GM12891 (cell line): ENCODE measurements at regions not wholly inside any gene's neighbourhood (a gene's known extent, or its start where the extent isn't known, plus 50 kb on each side); places are given as distances from the start of the nearest gene placed in this dataset.

ENCODE experiments used
- DNase-seq: peaks from one replicate; pipeline ENCODE4 v3.0.0; 2011; ENCODE audit warnings: low spot score; ENCODE audit not compliant: insufficient read length
- FAIRE-seq: peaks from 2 replicates; lab custom pipeline; 2011; peaks lifted over from hg19 to GRCh38; lab: Jason Lieb, UNC
- PAX5 ChIP-seq: IDR thresholded peaks from 2 replicates; pipeline ENCODE4 v1.6.1; 2011; ENCODE audit warnings: low read length, moderate library complexity, mild to moderate bottlenecking; ENCODE audit not compliant: insufficient read depth, severe bottlenecking
- POLR2A ChIP-seq: IDR thresholded peaks from 2 replicates; pipeline ENCODE4 v1.6.1; 2011; ENCODE audit warnings: low read depth, low read length, control low read depth
- POLR2AphosphoS5 ChIP-seq: IDR thresholded peaks from 2 replicates; pipeline ENCODE4 v1.6.1; 2011; ENCODE audit warnings: low read depth, low read length, control low read depth
- POU2F2 ChIP-seq: IDR thresholded peaks from 2 replicates; pipeline ENCODE4 v1.6.1; 2011; ENCODE audit warnings: low read depth, mild to moderate bottlenecking, control low read depth, low read length, moderate library complexity
- SPI1 ChIP-seq: IDR thresholded peaks from 2 replicates; pipeline ENCODE4 v1.6.1; 2011; ENCODE audit warnings: low read depth, low read length, control low read depth
- TAF1 ChIP-seq: IDR thresholded peaks from 2 replicates; pipeline ENCODE4 v1.6.1; 2011; ENCODE audit warnings: low read depth, low read length, control low read depth

DNA sequence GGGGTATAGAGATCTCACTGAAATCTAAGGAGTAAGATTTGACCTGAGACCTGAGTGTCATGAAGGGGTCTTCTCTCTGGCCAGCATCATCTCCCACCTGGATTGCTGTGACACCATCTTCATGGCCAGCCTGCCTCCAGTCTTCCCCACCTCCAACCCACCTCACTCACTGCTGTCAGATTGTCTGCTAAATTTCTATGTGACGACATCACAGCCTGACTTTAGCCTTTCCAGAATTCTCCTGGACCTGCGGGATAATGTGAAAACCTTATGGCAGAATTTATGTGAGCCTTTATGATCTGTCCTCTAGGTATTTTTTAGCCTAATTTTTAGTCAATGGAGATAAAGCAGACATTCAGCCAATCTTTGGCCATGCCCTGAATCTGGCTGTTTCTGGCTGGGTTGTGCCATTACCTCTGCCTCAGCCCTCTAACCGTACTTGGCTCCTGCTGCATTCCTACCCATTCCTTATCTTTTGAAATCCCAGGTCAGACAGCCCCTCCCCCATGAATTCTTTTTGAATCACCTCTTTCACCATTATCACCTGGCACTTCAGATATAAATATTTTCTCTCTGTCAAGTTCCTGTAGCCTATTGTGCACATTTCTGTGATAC is 66.4 kb upstream of the MMADHC start:
- DNase-seq (no peak), FAIRE-seq (no peak)
- TF ChIP-seq POU2F2: no peak
- TF ChIP-seq SPI1: no peak
- no peak for TF ChIP-seq POLR2AphosphoS5
- TF ChIP-seq TAF1: no peak
- no peak for TF ChIP-seq POLR2A
- TF ChIP-seq PAX5: no peak

DNA sequence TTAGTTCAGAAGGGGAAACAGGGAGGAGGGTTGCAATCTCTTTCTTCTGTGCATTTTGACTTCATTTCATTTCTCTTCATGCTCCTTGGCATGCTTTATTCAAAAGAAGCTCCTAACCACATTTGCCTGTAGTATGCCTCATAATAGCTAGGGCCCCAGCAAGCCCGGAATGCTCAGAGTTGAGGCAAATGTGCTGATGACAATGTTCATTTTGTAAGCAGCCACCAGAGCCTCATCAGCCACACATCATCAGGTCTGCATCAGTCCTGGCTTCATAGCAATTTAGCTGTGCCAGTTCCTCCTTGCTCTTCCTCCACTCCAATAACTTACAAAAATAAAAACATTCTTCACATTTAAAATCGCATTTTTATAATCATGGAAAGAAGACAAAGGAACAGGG is 65.4 kb upstream of the MMADHC start:
- FAIRE-seq: no peak
- TF ChIP-seq POLR2AphosphoS5 (no peak), POLR2A (no peak), PAX5 (no peak), TAF1 (no peak), SPI1 (no peak), POU2F2 (no peak)
- DNase-seq: no peak

DNA sequence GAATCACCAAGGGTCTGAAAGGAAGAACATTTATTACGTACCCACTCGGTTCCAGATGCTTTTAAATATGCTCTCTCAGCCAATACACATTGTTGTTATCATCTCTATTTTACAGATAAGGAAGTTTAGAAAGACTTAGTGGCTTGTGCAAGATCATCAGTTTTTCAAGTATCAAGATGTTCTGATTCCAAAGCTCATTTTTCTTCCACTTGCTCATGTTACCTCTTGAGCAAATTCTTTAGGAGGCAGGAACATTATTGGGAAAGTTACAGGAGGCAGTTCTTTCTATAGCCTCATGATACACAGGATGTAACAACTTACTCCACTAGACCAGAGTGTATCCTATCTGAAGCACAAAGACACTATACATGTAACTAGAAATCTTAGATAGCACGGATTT is 65.0 kb upstream of the MMADHC start:
- DNase-seq (no peak), FAIRE-seq (no peak)
- no peak for TF ChIP-seq POLR2A
- TF ChIP-seq PAX5: no peak
- TF ChIP-seq POLR2AphosphoS5: no peak
- TF ChIP-seq TAF1: no peak
- no peak for TF ChIP-seq SPI1
- TF ChIP-seq POU2F2: no peak

DNA sequence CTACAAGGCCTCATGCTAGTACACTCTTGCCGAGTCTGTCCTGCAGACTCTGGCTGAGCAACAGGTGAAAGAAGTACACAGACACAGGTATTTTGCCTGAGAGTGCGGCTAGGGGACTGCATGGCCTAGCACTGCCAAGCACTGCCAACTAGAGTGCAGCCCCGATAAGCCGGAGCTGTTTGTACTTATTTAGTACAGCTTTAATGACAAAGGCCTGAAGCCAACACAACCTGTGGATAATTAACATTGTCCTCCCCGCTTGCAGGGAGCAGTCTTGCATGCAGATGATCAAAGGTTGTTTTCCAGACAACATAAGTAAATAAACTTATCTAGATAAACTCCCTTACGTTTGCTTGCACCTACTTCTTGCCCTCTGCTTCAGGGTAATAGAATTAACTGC is 63.7 kb upstream of the MMADHC start:
- DNase-seq: no peak
- no peak for FAIRE-seq
- TF ChIP-seq SPI1 (no peak), POU2F2 (no peak), POLR2AphosphoS5 (no peak), POLR2A (no peak), PAX5 (no peak), TAF1 (no peak)

DNA sequence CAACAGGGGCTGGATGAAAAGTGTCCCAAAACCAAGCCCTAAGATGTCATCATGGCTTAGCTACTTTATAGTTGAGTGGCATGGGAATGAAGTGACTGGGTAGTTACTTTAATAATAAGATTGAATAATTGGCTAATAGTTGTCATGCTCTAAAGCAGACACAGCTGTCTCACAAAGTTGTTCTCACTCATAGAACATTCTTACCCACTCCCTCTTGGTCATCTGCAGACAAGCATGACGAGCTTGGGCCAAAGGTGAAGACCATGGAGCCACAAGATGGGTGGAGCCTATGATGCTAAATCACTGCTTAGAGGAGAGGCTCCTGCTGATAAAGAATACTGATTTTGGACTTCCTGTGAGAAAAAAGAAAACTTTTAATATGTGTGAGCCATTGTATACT is 62.4 kb upstream of the MMADHC start:
- FAIRE-seq: no peak
- DNase-seq: no peak
- no peak for TF ChIP-seq POU2F2
- TF ChIP-seq TAF1: no peak
- TF ChIP-seq POLR2A: no peak
- no peak for TF ChIP-seq PAX5
- no peak for TF ChIP-seq POLR2AphosphoS5
- TF ChIP-seq SPI1: no peak

DNA sequence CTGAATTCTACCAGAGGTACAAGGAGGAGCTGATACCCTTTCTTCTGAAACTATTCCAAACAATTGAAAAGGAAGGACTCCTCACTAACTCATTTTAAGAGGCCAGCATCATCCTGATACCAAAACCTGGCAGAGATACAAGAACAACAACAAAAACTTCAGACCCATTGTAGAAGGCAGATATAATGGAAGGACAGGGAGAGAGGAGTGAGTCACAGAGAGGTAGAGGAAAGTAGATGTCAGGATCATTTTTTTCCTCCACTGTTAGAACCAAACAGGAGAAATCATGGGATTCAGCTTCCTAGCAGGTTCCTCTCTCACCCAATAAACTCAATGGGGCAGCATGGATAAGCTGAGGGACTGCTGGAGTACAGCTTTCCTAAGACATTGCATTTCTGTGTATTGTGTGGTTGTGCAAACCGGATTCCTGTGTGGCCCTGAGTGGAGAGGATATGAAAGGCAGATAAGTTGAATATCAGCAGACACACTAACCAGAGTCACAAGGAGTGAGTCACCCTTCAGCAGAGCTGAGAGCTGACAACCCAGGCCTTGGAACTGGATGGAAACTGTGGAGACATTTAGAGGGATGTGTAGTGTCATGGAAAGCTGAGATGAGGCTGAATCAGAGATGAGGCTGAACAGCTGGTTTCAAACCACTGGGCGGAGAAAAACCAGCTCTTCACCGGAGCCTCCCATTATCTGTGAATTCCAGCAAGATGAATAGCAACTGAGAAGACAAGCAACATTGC is 60.9 kb upstream of the MMADHC start:
- no peak for DNase-seq
- FAIRE-seq: no peak
- TF ChIP-seq TAF1 (no peak), POU2F2 (no peak), POLR2A (no peak), PAX5 (no peak), POLR2AphosphoS5 (no peak), SPI1 (no peak)

DNA sequence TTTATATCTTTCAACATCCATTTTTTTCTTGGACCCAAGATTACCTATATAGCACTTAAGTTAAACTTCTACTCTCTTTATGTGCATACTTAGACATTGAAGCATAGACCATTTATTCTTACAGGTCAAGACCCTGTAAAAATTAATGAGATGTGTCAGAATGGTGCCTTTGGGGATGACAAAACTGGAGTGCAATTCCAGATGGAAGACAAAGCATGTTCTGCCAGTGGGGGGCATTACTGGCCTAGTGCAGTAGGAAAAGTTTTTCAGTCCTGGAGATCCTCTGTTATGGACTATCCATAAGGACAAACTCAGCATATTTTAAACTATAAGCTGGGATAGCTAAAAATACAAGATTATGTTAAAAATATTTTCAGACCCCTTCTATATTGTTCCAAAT is 57.8 kb upstream of the MMADHC start:
- DNase-seq: no peak
- FAIRE-seq: no peak

More for the DNA sequence above, 57.8 kb upstream of the MMADHC start:
- TF ChIP-seq POU2F2: no peak
- no peak for TF ChIP-seq SPI1
- no peak for TF ChIP-seq TAF1
- no peak for TF ChIP-seq PAX5
- TF ChIP-seq POLR2A: no peak
- no peak for TF ChIP-seq POLR2AphosphoS5
